Hepatocyte (in vitro differentiated cells): ENCODE measurements at regions not wholly inside any gene's neighbourhood (a gene's known extent, or its start where the extent isn't known, plus 50 kb on each side); places are given as distances from the start of the nearest gene placed in this dataset.

Experiments
- DNase-seq: peaks from one replicate; pipeline ENCODE4 v3.0.0-alpha.2; 2016; ENCODE audit warnings: low spot score
- H2AFZ ChIP-seq: fragments of 200-600 bp; sonication (generic); 2 replicates; pipeline ENCODE4 v1.6.0; 2016; ENCODE audit warnings: antibody characterized with exemption, mild to moderate bottlenecking
- H3K27ac ChIP-seq: fragments of 200-600 bp; sonication (generic); 2 replicates; pipeline ENCODE4 v1.5.1; 2016; ENCODE audit warnings: mild to moderate bottlenecking
- H3K27me3 ChIP-seq: fragments of 200-600 bp; sonication (generic); 2 replicates; pipeline ENCODE4 v1.6.1; 2016
- H3K36me3 ChIP-seq: fragments of 200-600 bp; sonication (generic); replicated peaks from 2 replicates; pipeline ENCODE4 v1.5.1; 2016; ENCODE audit warnings: low read depth; ENCODE audit not compliant: insufficient read depth
- H3K4me1 ChIP-seq: fragments of 200-600 bp; sonication (generic); 2 replicates; pipeline ENCODE4 v1.5.1; 2016; ENCODE audit warnings: mild to moderate bottlenecking, moderate library complexity; ENCODE audit not compliant: insufficient read depth
- H3K4me2 ChIP-seq: fragments of 200-600 bp; sonication (generic); 2 replicates; pipeline ENCODE4 v1.6.0; 2016
- H3K4me3 ChIP-seq: fragments of 200-600 bp; sonication (generic); 2 replicates; pipeline ENCODE4 v1.5.1; 2016; ENCODE audit warnings: mild to moderate bottlenecking
- H3K79me2 ChIP-seq: fragments of 200-600 bp; sonication (generic); 2 replicates; pipeline ENCODE4 v1.6.0; 2017; ENCODE audit warnings: mild to moderate bottlenecking
- H3K9me2 ChIP-seq: fragments of 200-600 bp; sonication (generic); replicated peaks from 2 replicates; pipeline ENCODE4 v1.6.0; 2017; ENCODE audit warnings: mild to moderate bottlenecking; ENCODE audit not compliant: insufficient read depth
- H3K9me3 ChIP-seq: fragments of 200-600 bp; sonication (generic); 2 replicates; pipeline ENCODE4 v1.5.1; 2016; ENCODE audit warnings: low read depth, mild to moderate bottlenecking
- H4K20me1 ChIP-seq: fragments of 200-600 bp; sonication (generic); 2 replicates; pipeline ENCODE4 v1.6.0; 2016; ENCODE audit warnings: mild to moderate bottlenecking; ENCODE audit not compliant: insufficient read depth, poor library complexity, severe bottlenecking
- EZH2 ChIP-seq: fragments of 200-600 bp; sonication (generic); IDR thresholded peaks from 2 replicates; pipeline ENCODE4 v1.6.1; 2016; ENCODE audit warnings: antibody characterized with exemption, mild to moderate bottlenecking, borderline replicate concordance
- EZH2phosphoT487 ChIP-seq: fragments of 200-600 bp; sonication (generic); IDR thresholded peaks from one replicate; pipeline ENCODE4 v1.6.1; 2018; ENCODE audit warnings: antibody characterized with exemption, mild to moderate bottlenecking, low read depth, moderate library complexity; ENCODE audit not compliant: unreplicated experiment, severe bottlenecking
- WGBS: methylation state at CpG from one replicate; pipeline ENCODE4 v1.1.6; 2016; ENCODE audit warnings: low lambda C conversion rate; ENCODE audit errors: missing lambda C conversion rate; 5-methylcytosine and 5-hydroxymethylcytosine counted together
- TF ChIP-seq, protein P1 (sequence below): fragments of 200-600 bp; sonication (generic); IDR thresholded peaks from 2 replicates; pipeline ENCODE4 v1.5.1; 2016; ENCODE audit warnings: antibody characterized with exemption, mild to moderate bottlenecking; ENCODE audit not compliant: poor library complexity

DNA sequence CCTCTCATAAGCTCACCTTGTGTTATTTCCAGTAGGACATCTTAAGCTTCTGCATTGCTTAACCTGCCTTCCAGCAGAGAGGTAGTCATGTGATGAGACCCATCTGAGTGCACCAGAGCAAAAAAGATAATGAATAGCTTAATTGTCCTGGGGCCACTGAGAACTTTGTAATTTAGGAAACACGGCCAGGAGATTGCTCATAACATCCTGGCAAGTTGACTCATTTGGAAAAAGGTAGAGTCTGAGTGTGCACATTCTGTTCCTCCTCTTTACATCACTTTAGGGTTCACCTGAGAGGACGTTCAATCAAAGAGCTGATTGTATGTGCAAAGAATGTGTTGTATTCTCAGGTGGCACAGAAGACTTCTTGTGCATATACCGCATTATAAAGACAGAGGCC, 830.2 kb upstream of the SOX11 start:
- H3K27me3 ChIP-seq: no peaks in the 10 kb centered on the region
- H2AFZ ChIP-seq: no peak overlapping the region
- no peaks in the 10 kb centered on the region for H4K20me1 ChIP-seq
- no peaks in the 10 kb centered on the region for H3K79me2 ChIP-seq
- TF ChIP-seq EZH2phosphoT487: no peak
- no peak for TF ChIP-seq EZH2
- TF ChIP-seq, protein P1, sequence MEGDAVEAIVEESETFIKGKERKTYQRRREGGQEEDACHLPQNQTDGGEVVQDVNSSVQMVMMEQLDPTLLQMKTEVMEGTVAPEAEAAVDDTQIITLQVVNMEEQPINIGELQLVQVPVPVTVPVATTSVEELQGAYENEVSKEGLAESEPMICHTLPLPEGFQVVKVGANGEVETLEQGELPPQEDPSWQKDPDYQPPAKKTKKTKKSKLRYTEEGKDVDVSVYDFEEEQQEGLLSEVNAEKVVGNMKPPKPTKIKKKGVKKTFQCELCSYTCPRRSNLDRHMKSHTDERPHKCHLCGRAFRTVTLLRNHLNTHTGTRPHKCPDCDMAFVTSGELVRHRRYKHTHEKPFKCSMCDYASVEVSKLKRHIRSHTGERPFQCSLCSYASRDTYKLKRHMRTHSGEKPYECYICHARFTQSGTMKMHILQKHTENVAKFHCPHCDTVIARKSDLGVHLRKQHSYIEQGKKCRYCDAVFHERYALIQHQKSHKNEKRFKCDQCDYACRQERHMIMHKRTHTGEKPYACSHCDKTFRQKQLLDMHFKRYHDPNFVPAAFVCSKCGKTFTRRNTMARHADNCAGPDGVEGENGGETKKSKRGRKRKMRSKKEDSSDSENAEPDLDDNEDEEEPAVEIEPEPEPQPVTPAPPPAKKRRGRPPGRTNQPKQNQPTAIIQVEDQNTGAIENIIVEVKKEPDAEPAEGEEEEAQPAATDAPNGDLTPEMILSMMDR: no peak
- no peak overlapping the region for H3K4me2 ChIP-seq
- no peaks in the 10 kb centered on the region for H3K9me3 ChIP-seq
- DNase-seq: no peak
- no peaks in the 10 kb centered on the region for H3K36me3 ChIP-seq
- H3K4me3 ChIP-seq: no peak overlapping the region
- 87% methylated on average over 3 of the region's 3 CpGs for WGBS
- no peaks in the 10 kb centered on the region for H3K4me1 ChIP-seq
- H3K27ac ChIP-seq: no peak overlapping the region
- H3K9me2 ChIP-seq: no peaks in the 10 kb centered on the region

DNA sequence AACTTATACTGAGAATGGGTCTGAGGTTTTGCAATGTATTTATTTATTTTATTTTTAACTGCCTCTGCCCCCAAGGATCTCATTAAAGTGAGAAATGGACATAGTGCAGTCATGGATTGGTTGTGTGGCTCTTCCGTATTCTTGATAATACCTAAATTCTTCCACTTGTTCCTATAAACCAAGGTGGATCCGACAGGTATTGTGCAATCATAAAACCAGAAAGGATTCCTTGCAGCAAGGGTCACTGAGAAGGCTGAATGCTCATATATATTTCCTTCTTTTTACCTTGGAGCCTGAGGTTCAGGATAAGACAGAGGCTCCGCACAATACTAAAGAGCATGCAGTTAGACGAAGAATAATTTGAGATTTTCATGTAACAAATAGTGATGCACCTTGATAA, 826.0 kb upstream of the SOX11 start:
- no peak overlapping the region for H3K4me2 ChIP-seq
- TF ChIP-seq EZH2phosphoT487: no peak
- TF ChIP-seq EZH2: no peak
- TF ChIP-seq, protein P1: no peak

DNA sequence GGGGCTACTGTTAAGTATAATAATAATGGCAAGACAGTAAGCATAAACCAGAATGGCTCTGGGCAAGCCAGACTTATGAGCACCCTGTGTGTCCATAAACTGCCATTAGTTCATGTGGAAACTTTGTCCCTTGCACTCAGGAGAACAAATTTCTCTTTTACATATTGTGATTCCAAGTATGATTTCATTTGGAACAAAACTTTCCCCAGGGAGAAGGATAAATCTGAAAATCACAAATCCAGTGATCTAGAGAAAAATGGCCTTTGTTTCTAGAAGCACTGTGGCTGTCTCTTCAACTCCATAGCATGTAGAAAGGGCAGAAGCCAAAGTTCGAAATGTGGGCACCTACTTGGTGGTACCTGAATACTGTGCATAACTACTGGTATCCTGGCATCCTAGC, 823.7 kb upstream of the SOX11 start:
- no peak for TF ChIP-seq EZH2
- no peak for TF ChIP-seq EZH2phosphoT487
- TF ChIP-seq, protein P1: no peak
- Histone ChIP-seq H2AFZ (no peak overlapping the region), H3K4me1 (no peaks in the 10 kb centered on the region), H3K9me2 (no peaks in the 10 kb centered on the region), H4K20me1 (no peaks in the 10 kb centered on the region), H3K4me3 (no peak overlapping the region), H3K36me3 (no peaks in the 10 kb centered on the region), H3K27me3 (no peaks in the 10 kb centered on the region), H3K27ac (no peak overlapping the region), H3K9me3 (no peaks in the 10 kb centered on the region), H3K79me2 (no peaks in the 10 kb centered on the region), H3K4me2 (no peak overlapping the region)
- no peak for DNase-seq
- WGBS: 60% methylated on average over 1 of the region's 1 CpG

More for the DNA sequence above, 826.0 kb upstream of the SOX11 start:
- Histone ChIP-seq H3K79me2 (no peaks in the 10 kb centered on the region), H3K27me3 (no peaks in the 10 kb centered on the region), H3K27ac (no peak overlapping the region), H3K36me3 (no peaks in the 10 kb centered on the region), H3K4me3 (no peak overlapping the region), H3K4me1 (no peaks in the 10 kb centered on the region), H4K20me1 (no peaks in the 10 kb centered on the region), H3K9me2 (no peaks in the 10 kb centered on the region), H2AFZ (no peak overlapping the region), H3K9me3 (no peaks in the 10 kb centered on the region)
- 90% methylated on average over 4 of the region's 4 CpGs for WGBS
- no peak for DNase-seq

DNA sequence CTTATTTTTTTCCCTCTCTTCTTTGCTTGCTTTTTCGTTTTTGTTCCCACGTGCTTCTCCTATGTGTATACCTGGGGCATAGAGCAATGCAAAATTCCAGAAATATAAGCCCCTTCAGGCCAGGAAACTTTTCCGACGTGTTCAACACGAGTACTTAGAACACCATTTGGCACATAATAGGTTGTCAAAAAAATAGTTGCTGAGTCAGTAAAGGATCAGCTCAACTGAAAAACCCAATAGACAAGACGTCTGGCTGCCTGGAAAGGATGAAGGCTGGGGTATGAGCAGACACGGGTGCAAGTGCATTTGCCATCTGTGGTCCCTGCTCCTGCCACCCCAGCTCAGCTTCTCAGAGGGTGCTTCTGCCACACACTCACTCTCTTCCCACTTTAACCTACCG, 823.0 kb upstream of the SOX11 start:
- no peak overlapping the region for H3K27ac ChIP-seq
- no peak overlapping the region for H3K4me3 ChIP-seq
- no peak for TF ChIP-seq EZH2phosphoT487
- TF ChIP-seq, protein P1: no peak
- TF ChIP-seq EZH2: no peak
- no peaks in the 10 kb centered on the region for H3K4me1 ChIP-seq
- no peaks in the 10 kb centered on the region for H3K27me3 ChIP-seq
- H3K4me2 ChIP-seq: no peak overlapping the region
- no peaks in the 10 kb centered on the region for H3K79me2 ChIP-seq
- no peaks in the 10 kb centered on the region for H3K9me2 ChIP-seq
- 89% methylated on average over 8 of the region's 8 CpGs for WGBS
- H4K20me1 ChIP-seq: no peaks in the 10 kb centered on the region
- no peaks in the 10 kb centered on the region for H3K9me3 ChIP-seq
- H2AFZ ChIP-seq: no peak overlapping the region
- DNase-seq: no peak
- H3K36me3 ChIP-seq: no peaks in the 10 kb centered on the region
